OCI-LY3 (cell line): ENCODE measurements at regions not wholly inside any gene's neighbourhood (a gene's known extent, or its start where the extent isn't known, plus 50 kb on each side); places are given as distances from the start of the nearest gene placed in this dataset.

ENCODE experiments used
- H2AFZ ChIP-seq: fragments of 200-600, 300-600 bp; shearing (Covaris generic); 2 replicates; pipeline ENCODE4 v1.6.0; 2014; ENCODE audit warnings: antibody characterized with exemption, low read depth, low read length
- H3K27ac ChIP-seq: fragments of 200-600, 300-600 bp; sonication (generic); 2 replicates; pipeline ENCODE4 v1.5.1; 2014; ENCODE audit warnings: mild to moderate bottlenecking, low read length, moderate library complexity, mixed read lengths
- H3K27me3 ChIP-seq: fragments of 200-600, 300-600 bp; sonication (generic); 2 replicates; pipeline ENCODE4 v1.6.1; 2014; ENCODE audit warnings: low read depth, low read length, mixed read lengths
- H3K36me3 ChIP-seq: fragments of 200-600, 300-600 bp; sonication (generic); replicated peaks from 2 replicates; pipeline ENCODE3; 2014; ENCODE audit warnings: low read depth, low read length, mixed read lengths
- H3K4me1 ChIP-seq: fragments of 300-600, 200-600 bp; sonication (generic); 2 replicates; pipeline ENCODE4 v1.6.1; 2014; ENCODE audit warnings: low read length, mixed read lengths
- H3K4me2 ChIP-seq: fragments of 200-600, 300-600 bp; sonication (generic); 2 replicates; pipeline ENCODE4 v1.6.1; 2014; ENCODE audit warnings: low read length, mixed read lengths
- H3K4me3 ChIP-seq: fragments of 300-600, 200-600 bp; sonication (generic); 2 replicates; pipeline ENCODE4 v1.5.1; 2014; ENCODE audit warnings: antibody characterized with exemption, mild to moderate bottlenecking, low read length, moderate library complexity
- H3K79me2 ChIP-seq: fragments of 300-600, 200-600 bp; shearing (Covaris generic); 2 replicates; pipeline ENCODE4 v1.6.1; 2014; ENCODE audit warnings: mild to moderate bottlenecking, low read length, mixed read lengths
- H3K9ac ChIP-seq: fragments of 300-600, 200-600 bp; shearing (Covaris generic); 2 replicates; pipeline ENCODE4 v1.6.0; 2014; ENCODE audit warnings: mild to moderate bottlenecking, low read length, moderate library complexity
- H3K9me3 ChIP-seq: fragments of 200-600, 300-600 bp; shearing (Covaris generic); 2 replicates; pipeline ENCODE4 v1.6.1; 2014; ENCODE audit warnings: low read length, mixed read lengths; ENCODE audit not compliant: insufficient read depth
- H4K20me1 ChIP-seq: fragments of 200-600, 300-600 bp; sonication (generic); 2 replicates; pipeline ENCODE4 v1.6.1; 2016; ENCODE audit warnings: low read length, mixed read lengths; ENCODE audit not compliant: insufficient read depth
- CTCF ChIP-seq: fragments of 200-600, 300-600 bp; sonication (generic); IDR thresholded peaks from 2 replicates; pipeline ENCODE4 v1.5.1; 2014; ENCODE audit warnings: antibody characterized with exemption, low read length, low read depth
- EZH2phosphoT487 ChIP-seq: fragments of 200-600 bp; shearing (Covaris generic); IDR thresholded peaks from 2 replicates; pipeline ENCODE4 v1.6.1; 2018; ENCODE audit warnings: antibody characterized with exemption, mixed run types, low read depth

GRCh38 chr5:163619951-163620350 is 114.5 kb downstream of the MAT2B start:
- Histone ChIP-seq H3K4me1 (no peaks in the 10 kb centered on the region), H3K27me3 (peaks cover 5% of the 10 kb centered on the region; the same call in 1 of the 2 replicates), H2AFZ (no peak overlapping the region), H3K36me3 (no peaks in the 10 kb centered on the region), H3K9me3 (no peaks in the 10 kb centered on the region), H4K20me1 (no peaks in the 10 kb centered on the region), H3K4me3 (no peak overlapping the region), H3K4me2 (no peak overlapping the region), H3K79me2 (no peaks in the 10 kb centered on the region), H3K27ac (no peak overlapping the region), H3K9ac (no peak overlapping the region)
- TF ChIP-seq CTCF (no peak), EZH2phosphoT487 (no peak)

- Histone ChIP-seq H3K27me3 (no peaks in the 10 kb centered on the region), H2AFZ (no peak overlapping the region), H3K79me2 (no peaks in the 10 kb centered on the region), H3K9ac (no peak overlapping the region), H3K36me3 (no peaks in the 10 kb centered on the region), H3K4me2 (no peak overlapping the region), H3K27ac (no peak overlapping the region), H3K4me1 (no peaks in the 10 kb centered on the region), H3K4me3 (no peak overlapping the region), H4K20me1 (no peaks in the 10 kb centered on the region), H3K9me3 (no peaks in the 10 kb centered on the region)
- TF ChIP-seq CTCF, result no peak
- TF ChIP-seq EZH2phosphoT487, result no peak
These were observed 117.4 kb downstream of the MAT2B start for GRCh38 chr5:163622799-163623198.

GRCh38 chr5:163623524-163623923 is 118.1 kb downstream of the MAT2B start:
- no peaks in the 10 kb centered on the region for H3K27me3 ChIP-seq
- no peaks in the 10 kb centered on the region for H3K4me1 ChIP-seq
- no peak for TF ChIP-seq CTCF
- TF ChIP-seq EZH2phosphoT487, result no peak
- no peak overlapping the region for H2AFZ ChIP-seq
- no peaks in the 10 kb centered on the region for H3K36me3 ChIP-seq
- no peak overlapping the region for H3K4me2 ChIP-seq
- H3K27ac ChIP-seq, result no peak overlapping the region
- no peaks in the 10 kb centered on the region for H3K79me2 ChIP-seq
- H3K9me3 ChIP-seq, result no peaks in the 10 kb centered on the region
- no peaks in the 10 kb centered on the region for H4K20me1 ChIP-seq
- H3K4me3 ChIP-seq, result no peak overlapping the region
- H3K9ac ChIP-seq, result no peak overlapping the region

GRCh38 chr5:163623986-163624385 is 118.6 kb downstream of the MAT2B start:
- no peak for TF ChIP-seq EZH2phosphoT487
- no peak for TF ChIP-seq CTCF
- no peak overlapping the region for H3K4me3 ChIP-seq
- H4K20me1 ChIP-seq, result no peaks in the 10 kb centered on the region
- H3K36me3 ChIP-seq, result no peaks in the 10 kb centered on the region
- no peak overlapping the region for H3K27ac ChIP-seq
- no peaks in the 10 kb centered on the region for H3K79me2 ChIP-seq
- no peak overlapping the region for H3K9ac ChIP-seq
- no peaks in the 10 kb centered on the region for H3K4me1 ChIP-seq
- H2AFZ ChIP-seq, result no peak overlapping the region
- H3K9me3 ChIP-seq, result no peaks in the 10 kb centered on the region
- H3K27me3 ChIP-seq, result no peaks in the 10 kb centered on the region
- H3K4me2 ChIP-seq, result no peak overlapping the region
